ENCODE measurements at regions not wholly inside any gene's neighbourhood (a gene's known extent, or its start where the extent isn't known, plus 50 kb on each side); places are given as distances from the start of the nearest gene placed in this dataset.

GRCh38 chr1:110781525-110781924 is 91.4 kb upstream of the CD53 start:
- TF ChIP-seq GATA2 (IDR thresholded peaks at IDR 0.05; ENCODE audit: insufficient read depth, insufficient read length, low read depth, low read length) (no peak), EZH2 (IDR thresholded peaks at IDR 0.05; ENCODE audit: borderline replicate concordance, low read depth, low read length, severe bottlenecking) (no peak), MAX (IDR thresholded peaks at IDR 0.05; ENCODE audit: insufficient read depth, insufficient read length) (no peak), CTCF (IDR thresholded peaks at IDR 0.05; ENCODE audit: extremely low read depth in 1 of 2, insufficient read depth in 1 of 2, low read depth in 1 of 2, low read length in 2 of 2) (no peak), POLR2AphosphoS5 (IDR thresholded peaks at IDR 0.05; ENCODE audit: insufficient read depth, low read depth, low read length) (no peak), POLR2A (IDR thresholded peaks at IDR 0.05; ENCODE audit: low read depth, low read length) (no peak), MYC (IDR thresholded peaks at IDR 0.05; ENCODE audit: low read depth, low read length) (no peak), JUN (IDR thresholded peaks at IDR 0.05; ENCODE audit: borderline replicate concordance, insufficient read depth, insufficient read length, low read depth) (no peak), FOS (IDR thresholded peaks at IDR 0.05; ENCODE audit: borderline replicate concordance, insufficient read depth, low read length) (no peak)

All from endothelial cell of umbilical vein (primary cell).